ENCODE measurements at regions not wholly inside any gene's neighbourhood (a gene's known extent, or its start where the extent isn't known, plus 50 kb on each side); places are given as distances from the start of the nearest gene placed in this dataset.

DNA sequence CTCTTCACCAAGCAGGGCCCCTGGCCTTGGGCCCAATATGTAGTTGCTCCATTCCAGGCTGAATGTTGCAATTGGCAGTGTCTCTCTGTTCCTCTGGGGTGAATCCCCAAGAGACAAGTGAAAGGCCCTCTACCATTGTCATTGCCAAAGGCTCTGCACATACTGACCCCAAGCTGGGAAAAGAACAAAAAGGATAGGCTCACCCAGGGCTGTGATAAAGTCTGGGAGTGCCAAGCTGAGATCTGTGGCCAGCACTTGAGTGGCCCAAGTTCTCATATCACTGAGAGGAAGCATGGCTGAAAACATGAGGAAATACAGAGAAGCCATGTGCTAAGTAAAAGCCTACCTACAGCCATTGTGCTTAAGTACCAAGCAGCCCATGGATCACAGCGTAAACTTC, 612.2 kb upstream of the EPHA6 start:
- H3K9me1 ChIP-seq (replicated peaks; ENCODE audit: control insufficient read depth, extremely low read depth, insufficient read depth, low read length) = no peaks in the 10 kb centered on the region
- no peak overlapping the region for H3K27ac ChIP-seq (ENCODE audit: insufficient read depth, low read depth, low read length)
- H3K4me1 ChIP-seq (ENCODE audit: control insufficient read depth, extremely low read depth, insufficient read depth, low read length) = no peaks in the 10 kb centered on the region
- H3K9me3 ChIP-seq (replicated peaks; ENCODE audit: control insufficient read depth, insufficient read depth, low read length) = no peaks in the 10 kb centered on the region
- no peak overlapping the region for H2AFZ ChIP-seq (ENCODE audit: low read depth, low read length)
- H3K79me2 ChIP-seq (ENCODE audit: control insufficient read depth, insufficient read depth, low read length) = no peaks in the 10 kb centered on the region
- ChIA-PET POLR2A (no interaction called here), CTCF (no interaction called here)
- no peaks in the 10 kb centered on the region for H3K36me3 ChIP-seq (ENCODE audit: control insufficient read depth in 2 of 2, extremely low read depth in 1 of 2, insufficient read depth in 2 of 2, low read length in 2 of 2)
- dilution Hi-C loops (cut with MboI; ENCODE audit: extremely low pct_ligation_motif_present, low sequenced_read_pairs) (no loop called here), intact Hi-C loops (cut with micrococcal nuclease) (no loop called here)
- no peak for FAIRE-seq
- BruUV-seq (replicated peaks) = no TSS peak
- TF ChIP-seq FOS (IDR thresholded peaks at IDR 0.05; ENCODE audit: borderline replicate concordance, insufficient read depth, low read length) (no peak), POLR2A (IDR thresholded peaks at IDR 0.05; ENCODE audit: low read depth, low read length) (no peak), POLR2AphosphoS5 (IDR thresholded peaks at IDR 0.05; ENCODE audit: insufficient read depth, low read depth, low read length) (no peak), JUN (IDR thresholded peaks at IDR 0.05; ENCODE audit: borderline replicate concordance, insufficient read depth, insufficient read length, low read depth) (no peak), GATA2 (IDR thresholded peaks at IDR 0.05; ENCODE audit: insufficient read depth, insufficient read length, low read depth, low read length) (no peak), MYC (IDR thresholded peaks at IDR 0.05; ENCODE audit: low read depth, low read length) (no peak)
- TF ChIP-seq, protein P1, sequence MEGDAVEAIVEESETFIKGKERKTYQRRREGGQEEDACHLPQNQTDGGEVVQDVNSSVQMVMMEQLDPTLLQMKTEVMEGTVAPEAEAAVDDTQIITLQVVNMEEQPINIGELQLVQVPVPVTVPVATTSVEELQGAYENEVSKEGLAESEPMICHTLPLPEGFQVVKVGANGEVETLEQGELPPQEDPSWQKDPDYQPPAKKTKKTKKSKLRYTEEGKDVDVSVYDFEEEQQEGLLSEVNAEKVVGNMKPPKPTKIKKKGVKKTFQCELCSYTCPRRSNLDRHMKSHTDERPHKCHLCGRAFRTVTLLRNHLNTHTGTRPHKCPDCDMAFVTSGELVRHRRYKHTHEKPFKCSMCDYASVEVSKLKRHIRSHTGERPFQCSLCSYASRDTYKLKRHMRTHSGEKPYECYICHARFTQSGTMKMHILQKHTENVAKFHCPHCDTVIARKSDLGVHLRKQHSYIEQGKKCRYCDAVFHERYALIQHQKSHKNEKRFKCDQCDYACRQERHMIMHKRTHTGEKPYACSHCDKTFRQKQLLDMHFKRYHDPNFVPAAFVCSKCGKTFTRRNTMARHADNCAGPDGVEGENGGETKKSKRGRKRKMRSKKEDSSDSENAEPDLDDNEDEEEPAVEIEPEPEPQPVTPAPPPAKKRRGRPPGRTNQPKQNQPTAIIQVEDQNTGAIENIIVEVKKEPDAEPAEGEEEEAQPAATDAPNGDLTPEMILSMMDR (IDR thresholded peaks at IDR 0.05; ENCODE audit: extremely low read depth in 1 of 2, insufficient read depth in 1 of 2, low read depth in 1 of 2, low read length in 2 of 2) = no peak
- H3K9ac ChIP-seq (replicated peaks; ENCODE audit: extremely low read depth, insufficient read depth, low read length) = no peak overlapping the region
- no peak overlapping the region for H3K4me2 ChIP-seq (ENCODE audit: insufficient read depth, low read length)
- no peaks in the 10 kb centered on the region for H3K27me3 ChIP-seq (ENCODE audit: control insufficient read depth in 2 of 2, insufficient read depth in 2 of 2, low read length in 2 of 2)
- DNase-seq (ENCODE audit: low read depth, low spot score) = no peak
- H4K20me1 ChIP-seq (replicated peaks; ENCODE audit: control insufficient read depth, extremely low read depth, insufficient read depth, low read length) = no peaks in the 10 kb centered on the region
- no peak overlapping the region for H3K4me3 ChIP-seq (replicated peaks in 1 of 3; ENCODE audit: insufficient read depth in 1 of 3, low read depth in 1 of 3, low read length in 3 of 3)

DNA sequence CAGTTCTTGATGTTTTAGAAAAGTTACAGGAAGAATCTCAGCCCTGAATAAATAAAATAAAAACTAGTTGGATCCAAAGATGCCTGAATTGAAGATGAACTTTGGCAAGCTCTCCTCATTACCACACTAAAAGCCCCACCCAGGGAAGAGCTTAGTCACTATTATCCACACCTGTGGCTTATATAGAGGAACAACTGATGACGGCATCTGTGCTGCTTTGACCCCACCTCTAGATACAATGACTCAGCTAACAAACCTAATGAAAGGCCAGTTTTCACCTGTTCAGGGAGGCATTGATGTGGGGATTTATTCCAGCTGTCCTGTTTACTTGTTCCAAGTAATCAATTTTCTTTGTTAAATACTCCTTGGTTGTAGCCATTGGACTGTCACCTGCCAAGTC, 604.7 kb upstream of the EPHA6 start:
- TF ChIP-seq, protein P1 (IDR thresholded peaks at IDR 0.05; ENCODE audit: extremely low read depth in 1 of 2, insufficient read depth in 1 of 2, low read depth in 1 of 2, low read length in 2 of 2) = no peak
- no peak for TF ChIP-seq FOS (IDR thresholded peaks at IDR 0.05; ENCODE audit: borderline replicate concordance, insufficient read depth, low read length)
- TF ChIP-seq EZH2 (IDR thresholded peaks at IDR 0.05; ENCODE audit: borderline replicate concordance, low read depth, low read length, severe bottlenecking) = no peak
- no peak for TF ChIP-seq GATA2 (IDR thresholded peaks at IDR 0.05; ENCODE audit: insufficient read depth, insufficient read length, low read depth, low read length)
- no peak for TF ChIP-seq POLR2A (IDR thresholded peaks at IDR 0.05; ENCODE audit: low read depth, low read length)
- TF ChIP-seq MYC (IDR thresholded peaks at IDR 0.05; ENCODE audit: low read depth, low read length) = no peak
- no peak for TF ChIP-seq JUN (IDR thresholded peaks at IDR 0.05; ENCODE audit: borderline replicate concordance, insufficient read depth, insufficient read length, low read depth)
- TF ChIP-seq POLR2AphosphoS5 (IDR thresholded peaks at IDR 0.05; ENCODE audit: insufficient read depth, low read depth, low read length) = no peak
- TF ChIP-seq, protein P2, sequence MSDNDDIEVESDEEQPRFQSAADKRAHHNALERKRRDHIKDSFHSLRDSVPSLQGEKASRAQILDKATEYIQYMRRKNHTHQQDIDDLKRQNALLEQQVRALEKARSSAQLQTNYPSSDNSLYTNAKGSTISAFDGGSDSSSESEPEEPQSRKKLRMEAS (IDR thresholded peaks at IDR 0.05; ENCODE audit: insufficient read depth, insufficient read length) = no peak
- H4K20me1 ChIP-seq (replicated peaks; ENCODE audit: control insufficient read depth, extremely low read depth, insufficient read depth, low read length) = no peaks in the 10 kb centered on the region
- H3K36me3 ChIP-seq (ENCODE audit: control insufficient read depth in 2 of 2, extremely low read depth in 1 of 2, insufficient read depth in 2 of 2, low read length in 2 of 2) = no peaks in the 10 kb centered on the region
- dilution Hi-C loops (cut with MboI; ENCODE audit: extremely low pct_ligation_motif_present, low sequenced_read_pairs) (no loop called here), intact Hi-C loops (cut with micrococcal nuclease) (no loop called here)
- ChIA-PET POLR2A (no interaction called here), CTCF (no interaction called here)
- H3K27ac ChIP-seq (ENCODE audit: insufficient read depth, low read depth, low read length) = no peak overlapping the region
- no TSS peak for BruUV-seq (replicated peaks)
- no peaks in the 10 kb centered on the region for H3K9me1 ChIP-seq (replicated peaks; ENCODE audit: control insufficient read depth, extremely low read depth, insufficient read depth, low read length)
- H3K9ac ChIP-seq (replicated peaks; ENCODE audit: extremely low read depth, insufficient read depth, low read length) = no peak overlapping the region
- H3K27me3 ChIP-seq (ENCODE audit: control insufficient read depth in 2 of 2, insufficient read depth in 2 of 2, low read length in 2 of 2) = no peaks in the 10 kb centered on the region
- DNase-seq (ENCODE audit: low read depth, low spot score) = no peak
- no peak for FAIRE-seq
- H3K79me2 ChIP-seq (ENCODE audit: control insufficient read depth, insufficient read depth, low read length) = no peaks in the 10 kb centered on the region
- no peak overlapping the region for H2AFZ ChIP-seq (ENCODE audit: low read depth, low read length)
- H3K4me3 ChIP-seq (replicated peaks in 1 of 3; ENCODE audit: insufficient read depth in 1 of 3, low read depth in 1 of 3, low read length in 3 of 3) = no peak overlapping the region
- H3K4me2 ChIP-seq (ENCODE audit: insufficient read depth, low read length) = no peak overlapping the region
- no peaks in the 10 kb centered on the region for H3K4me1 ChIP-seq (ENCODE audit: control insufficient read depth, extremely low read depth, insufficient read depth, low read length)
- no peaks in the 10 kb centered on the region for H3K9me3 ChIP-seq (replicated peaks; ENCODE audit: control insufficient read depth, insufficient read depth, low read length)

Data from endothelial cell of umbilical vein (primary cell).